H1 (cell line): ENCODE measurements at regions not wholly inside any gene's neighbourhood (a gene's known extent, or its start where the extent isn't known, plus 50 kb on each side); places are given as distances from the start of the nearest gene placed in this dataset.

Source experiments
- CTCF ChIA-PET: fragments of 300-600 bp; sonication (Branson Sonifier 250); formaldehyde crosslinking; loops from one replicate; lab custom pipeline; 2021; ENCODE audit not compliant: partially characterized antibody; lab: Charles Lee
- POLR2A ChIA-PET: fragments of 300-600 bp; sonication (Branson Sonifier 250); formaldehyde crosslinking; loops from one replicate; lab custom pipeline; 2021; ENCODE audit warnings: inconsistent platforms; ENCODE audit not compliant: partially characterized antibody; lab: Charles Lee
- DNase-seq, 2 experiments: peaks; one replicate each; pipeline versions ENCODE4 v3.0.0 to v3.0.0-alpha.2; 2010 to 2022; ENCODE audit warnings: low spot score in 2 of 2, low read depth in 1 of 2, mixed read lengths in 1 of 2
- FAIRE-seq: peaks from 2 replicates; lab custom pipeline; 2011; peaks lifted over from hg19 to GRCh38; lab: Jason Lieb, UNC
- H2AFZ ChIP-seq: 2 replicates; pipeline ENCODE4 v1.8.1; 2012; ENCODE audit warnings: low read length, inconsistent platforms
- H2AK5ac ChIP-seq: 2 replicates; pipeline ENCODE4 v1.6.1; 2013; ENCODE audit warnings: low read depth, low read length
- H2BK120ac ChIP-seq: replicated peaks from 2 replicates; pipeline ENCODE3; 2013; ENCODE audit warnings: low read depth, low read length, inconsistent platforms
- H2BK12ac ChIP-seq: 2 replicates; pipeline ENCODE4 v1.6.1; 2013; ENCODE audit warnings: low read depth, low read length
- H2BK15ac ChIP-seq: 2 replicates; pipeline ENCODE4 v1.6.1; 2013; ENCODE audit warnings: low read length
- H2BK20ac ChIP-seq: 2 replicates; pipeline ENCODE4 v1.6.1; 2013; ENCODE audit warnings: low read length
- H2BK5ac ChIP-seq: 2 replicates; pipeline ENCODE4 v1.6.1; 2013; ENCODE audit warnings: low read depth, low read length
- H3K14ac ChIP-seq: 2 replicates; pipeline ENCODE4 v1.6.1; 2013; ENCODE audit warnings: inconsistent platforms; ENCODE audit not compliant: insufficient read length
- H3K18ac ChIP-seq: 2 replicates; pipeline ENCODE4 v1.6.1; 2013; ENCODE audit warnings: low read length; ENCODE audit errors: extremely low read depth
- H3K23ac ChIP-seq: 2 replicates; pipeline ENCODE4 v1.6.1; 2013; ENCODE audit warnings: inconsistent platforms; ENCODE audit not compliant: insufficient read length
- H3K23me2 ChIP-seq: 2 replicates; pipeline ENCODE4 v1.6.1; 2013; ENCODE audit warnings: low read depth, low read length
- H3K27ac ChIP-seq: 2 replicates; pipeline ENCODE4 v1.6.1; 2011; ENCODE audit warnings: low read depth, low read length, inconsistent platforms
- H3K27me3 ChIP-seq, 4 experiments: replicated peaks in 1 of 4; 1 replicate in 1 of 4; 2 replicates in 3 of 4; pipeline versions ENCODE4 v1.6.1 to v1.8.1; 2011 to 2013; ENCODE audit warnings: low read length in 3 of 4, mild to moderate bottlenecking in 3 of 4, inconsistent platforms in 2 of 4, mixed read lengths in 2 of 4, moderate library complexity in 1 of 4; ENCODE audit not compliant: control insufficient read depth in 3 of 4, insufficient read depth in 3 of 4; ENCODE audit errors: extremely low read depth in 1 of 4
- H3K36me3 ChIP-seq, 4 experiments: 2 replicates each; pipeline versions ENCODE4 v1.6.1 to v1.8.1; 2011 to 2013; ENCODE audit warnings: mild to moderate bottlenecking in 4 of 4, low read length in 3 of 4, moderate library complexity in 2 of 4, control low read depth in 1 of 4, inconsistent platforms in 1 of 4; ENCODE audit not compliant: insufficient read depth in 4 of 4, control insufficient read depth in 2 of 4
- H3K4ac ChIP-seq: replicated peaks from 2 replicates; pipeline ENCODE3; 2013; ENCODE audit warnings: low read length, low read depth, mixed read lengths, inconsistent platforms; ENCODE audit not compliant: insufficient read length
- H3K4me1 ChIP-seq, 4 experiments: replicated peaks in 1 of 4; 1 replicate in 1 of 4; 2 replicates in 3 of 4; pipeline versions ENCODE4 v1.6.1 to v1.8.1; 2011 to 2013; ENCODE audit warnings: low read length in 3 of 4, inconsistent platforms in 2 of 4, mixed read lengths in 1 of 4; ENCODE audit not compliant: insufficient read depth in 4 of 4, control insufficient read depth in 3 of 4
- H3K4me2 ChIP-seq, 2 experiments: 2 replicates each; pipeline versions ENCODE4 v1.6.1 to v1.8.1; 2011 to 2013; ENCODE audit warnings: low read depth in 2 of 2, low read length in 2 of 2, control low read depth in 1 of 2, inconsistent platforms in 1 of 2, mild to moderate bottlenecking in 1 of 2; ENCODE audit not compliant: insufficient read depth in 1 of 2
- H3K4me3 ChIP-seq, 4 experiments: fragments of 200-600, 300-600 bp in 1 of 4; sonication (generic), shearing (Covaris generic), sonication (Bioruptor Twin) in 1 of 4; 2 replicates each; pipeline versions ENCODE4 v1.5.1 to v1.8.1; 2011 to 2016; ENCODE audit warnings: low read length in 4 of 4, low read depth in 3 of 4, control low read depth in 2 of 4, inconsistent platforms in 2 of 4, mild to moderate bottlenecking in 2 of 4, mixed read lengths in 1 of 4, moderate library complexity in 1 of 4; ENCODE audit not compliant: insufficient read depth in 2 of 4; ENCODE audit errors: extremely low read depth in 1 of 4
- H3K56ac ChIP-seq: replicated peaks from 2 replicates; pipeline ENCODE3; 2013; ENCODE audit warnings: low read depth, mild to moderate bottlenecking, mixed read lengths, low read length, inconsistent platforms; ENCODE audit not compliant: insufficient read length
- H3K79me1 ChIP-seq: 2 replicates; pipeline ENCODE4 v1.6.1; 2013; ENCODE audit warnings: low read depth, low read length, control low read depth
- H3K79me2 ChIP-seq, 2 experiments: 2 replicates each; pipeline versions ENCODE4 v1.6.1 to v1.8.1; 2012 to 2013; ENCODE audit warnings: low read length in 2 of 2, mild to moderate bottlenecking in 2 of 2, inconsistent platforms in 1 of 2; ENCODE audit not compliant: insufficient read depth in 2 of 2, control insufficient read depth in 1 of 2
- H3K9ac ChIP-seq, 4 experiments: replicated peaks in 1 of 4; 1 replicate in 1 of 4; 2 replicates in 3 of 4; pipeline versions ENCODE4 v1.6.1 to v1.8.1; 2011 to 2013; ENCODE audit warnings: low read depth in 3 of 4, low read length in 3 of 4, control low read depth in 2 of 4, mild to moderate bottlenecking in 2 of 4, moderate library complexity in 2 of 4, inconsistent platforms in 1 of 4; ENCODE audit errors: extremely low read depth in 1 of 4
- H3K9me3 ChIP-seq, 2 experiments: 2 replicates each; pipeline versions ENCODE4 v1.6.1 to v1.8.1; 2012 to 2013; ENCODE audit warnings: mild to moderate bottlenecking in 2 of 2, moderate library complexity in 2 of 2, control low read depth in 1 of 2, inconsistent platforms in 1 of 2, low read depth in 1 of 2, low read length in 1 of 2, mixed read lengths in 1 of 2; ENCODE audit not compliant: insufficient read depth in 2 of 2
- H4K20me1 ChIP-seq, 2 experiments: replicated peaks in 1 of 2; 2 replicates each; pipeline versions ENCODE3 to v1.8.1; 2011 to 2013; ENCODE audit warnings: inconsistent platforms in 2 of 2, low read length in 2 of 2, mild to moderate bottlenecking in 1 of 2; ENCODE audit not compliant: insufficient read depth in 2 of 2, control insufficient read depth in 1 of 2
- H4K5ac ChIP-seq: 2 replicates; pipeline ENCODE4 v1.6.1; 2013; ENCODE audit warnings: low read length, low read depth, mixed read lengths, inconsistent platforms; ENCODE audit not compliant: insufficient read length
- H4K8ac ChIP-seq: 2 replicates; pipeline ENCODE4 v1.8.0; 2013; ENCODE audit warnings: mild to moderate bottlenecking, moderate library complexity, low read length, inconsistent platforms; ENCODE audit not compliant: insufficient read depth; ENCODE audit errors: extremely low read depth
- H4K91ac ChIP-seq: replicated peaks from 2 replicates; pipeline ENCODE3; 2013; ENCODE audit warnings: low read length, mixed read lengths, inconsistent platforms; ENCODE audit not compliant: insufficient read length
- CBX8 ChIP-seq: fragments of 300-800, 300-1000 bp; sonication (generic); IDR thresholded peaks from 2 replicates; pipeline ENCODE4 v1.7.1; 2016; ENCODE audit warnings: low read depth, low read length, borderline replicate concordance
- CHD2 ChIP-seq: IDR thresholded peaks from 2 replicates; pipeline ENCODE4 v1.6.1; 2012; ENCODE audit warnings: low read length, improper control_type of control experiment
- CREB1 ChIP-seq: IDR thresholded peaks from 2 replicates; pipeline ENCODE4 v1.6.1; 2012; ENCODE audit warnings: inconsistent platforms
- EZH2 ChIP-seq: fragments of 200-600 bp; sonication (generic); IDR thresholded peaks from 2 replicates; pipeline ENCODE4 v1.7.1; 2012; ENCODE audit warnings: low read depth, mild to moderate bottlenecking, moderate library complexity, low read length, inconsistent platforms; ENCODE audit not compliant: severe bottlenecking
- JUND ChIP-seq: IDR thresholded peaks from 2 replicates; pipeline ENCODE4 v1.6.1; 2011; ENCODE audit warnings: mild to moderate bottlenecking, improper control_type of control experiment, low read length
- KDM1A ChIP-seq: fragments of 200-600, 300-600 bp; sonication (generic); IDR thresholded peaks from 2 replicates; pipeline ENCODE4 v1.7.1; 2016; ENCODE audit warnings: mild to moderate bottlenecking, low read length, borderline replicate concordance
- NRF1 ChIP-seq: IDR thresholded peaks from 2 replicates; pipeline ENCODE4 v1.6.1; 2011; ENCODE audit warnings: mild to moderate bottlenecking, low read depth, low read length, improper control_type of control experiment
- PHF8 ChIP-seq: fragments of 200-600 bp; sonication (generic); conservative IDR thresholded peaks from 2 replicates; pipeline ENCODE4 v1.7.1; 2012; ENCODE audit warnings: low read depth, mild to moderate bottlenecking, inconsistent platforms, low read length, moderate library complexity
- POLR2A ChIP-seq, 2 experiments: IDR thresholded peaks; 1 replicate in 1 of 2; 2 replicates in 1 of 2; pipeline ENCODE4 v1.6.1; 2011; ENCODE audit warnings: low read depth in 2 of 2, low read length in 2 of 2, mild to moderate bottlenecking in 2 of 2; ENCODE audit errors: control extremely low read depth in 1 of 2
- RBBP5 ChIP-seq: IDR thresholded peaks from 2 replicates; pipeline ENCODE4 v1.7.1; 2012; ENCODE audit warnings: low read depth, mild to moderate bottlenecking, inconsistent platforms, low read length, moderate library complexity, borderline replicate concordance
- WGBS, 2 experiments: shearing (Covaris generic) in 1 of 2; methylation state at CpG; one replicate each; pipeline versions ENCODE4 v1.1.6 to v1.1.7; 2013 to 2015; ENCODE audit warnings: low lambda C conversion rate in 2 of 2, mixed read lengths in 2 of 2, inconsistent platforms in 1 of 2, low coverage in 1 of 2, missing lambda C conversion rate in 1 of 2; ENCODE audit not compliant: insufficient replicate concordance in 2 of 2, insufficient coverage in 1 of 2, insufficient read length in 1 of 2; ENCODE audit errors: extremely low coverage in 1 of 2, missing lambda C conversion rate in 1 of 2; 5-methylcytosine and 5-hydroxymethylcytosine counted together
- TF ChIP-seq, protein P1 (sequence below): IDR thresholded peaks from 2 replicates; pipeline ENCODE4 v1.6.1; 2012; ENCODE audit warnings: inconsistent platforms

DNA sequence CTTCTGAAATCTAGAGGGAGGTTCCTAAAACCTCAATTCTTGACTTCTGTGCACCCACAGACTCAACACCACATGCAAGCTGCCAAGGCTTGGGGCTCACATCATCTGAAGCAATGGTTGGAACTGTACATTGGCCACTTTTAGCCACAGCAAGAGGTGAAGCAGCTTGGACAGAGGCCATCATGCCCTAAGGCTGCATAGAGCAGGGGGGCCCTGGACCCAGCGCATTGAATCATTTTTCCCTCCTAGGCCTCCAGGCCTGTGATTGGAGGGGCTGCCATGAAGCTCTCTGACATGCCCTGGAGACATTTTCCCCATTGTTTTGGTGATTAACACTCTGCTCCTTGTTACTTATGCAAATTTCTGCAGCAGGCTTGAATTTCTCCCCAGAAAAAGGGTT, 145.9 kb downstream of the C6orf118 start:
- Histone ChIP-seq H4K91ac (no peak overlapping the region), H3K4me3 (no peak overlapping the region), H3K9ac (no peak overlapping the region), H2BK5ac (no peak overlapping the region), H2BK12ac (no peak overlapping the region), H3K14ac (no peak overlapping the region), H3K36me3 (no peaks in the 10 kb centered on the region; a peak in 1 of 8 replicates), H2AK5ac (no peak overlapping the region), H3K79me1 (no peaks in the 10 kb centered on the region), H3K56ac (no peak overlapping the region), H2BK15ac (no peak overlapping the region), H3K18ac (no peak overlapping the region), H2BK20ac (no peak overlapping the region), H3K9me3 (peaks cover 18% of the 10 kb centered on the region in 2 experiments), H4K5ac (no peak overlapping the region), H2AFZ (no peak overlapping the region), H3K27ac (no peak overlapping the region), H3K4me2 (no peak overlapping the region), H3K4ac (no peak overlapping the region), H3K23me2 (no peaks in the 10 kb centered on the region), H3K79me2 (no peaks in the 10 kb centered on the region), H3K27me3 (no peaks in the 10 kb centered on the region), H3K23ac (no peak overlapping the region), H2BK120ac (no peak overlapping the region), H4K20me1 (no peaks in the 10 kb centered on the region), H3K4me1 (no peaks in the 10 kb centered on the region), H4K8ac (no peak overlapping the region)
- ChIA-PET CTCF (no interaction called here), POLR2A (no interaction called here)
- FAIRE-seq (no peak), DNase-seq (no peak)
- WGBS, 2 experiments, result 94% methylated on average over 1 of the region's 1 CpG; no CpG with 5 or more reads in 1 of the 2 experiments
- TF ChIP-seq RBBP5 (no peak), NRF1 (no peak), POLR2A (IDR thresholded peaks at IDR 0.05; ENCODE audit: control extremely low read depth in 1 of 2, low read depth in 2 of 2, low read length in 2 of 2) (no peak), CBX8 (no peak), CREB1 (no peak), KDM1A (no peak), PHF8 (no peak), EZH2 (no peak), CHD2 (no peak), JUND (no peak)
- TF ChIP-seq, protein P1, sequence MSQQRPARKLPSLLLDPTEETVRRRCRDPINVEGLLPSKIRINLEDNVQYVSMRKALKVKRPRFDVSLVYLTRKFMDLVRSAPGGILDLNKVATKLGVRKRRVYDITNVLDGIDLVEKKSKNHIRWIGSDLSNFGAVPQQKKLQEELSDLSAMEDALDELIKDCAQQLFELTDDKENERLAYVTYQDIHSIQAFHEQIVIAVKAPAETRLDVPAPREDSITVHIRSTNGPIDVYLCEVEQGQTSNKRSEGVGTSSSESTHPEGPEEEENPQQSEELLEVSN, result no peak
